ENCODE measurements at regions not wholly inside any gene's neighbourhood (a gene's known extent, or its start where the extent isn't known, plus 50 kb on each side); places are given as distances from the start of the nearest gene placed in this dataset.

DNA sequence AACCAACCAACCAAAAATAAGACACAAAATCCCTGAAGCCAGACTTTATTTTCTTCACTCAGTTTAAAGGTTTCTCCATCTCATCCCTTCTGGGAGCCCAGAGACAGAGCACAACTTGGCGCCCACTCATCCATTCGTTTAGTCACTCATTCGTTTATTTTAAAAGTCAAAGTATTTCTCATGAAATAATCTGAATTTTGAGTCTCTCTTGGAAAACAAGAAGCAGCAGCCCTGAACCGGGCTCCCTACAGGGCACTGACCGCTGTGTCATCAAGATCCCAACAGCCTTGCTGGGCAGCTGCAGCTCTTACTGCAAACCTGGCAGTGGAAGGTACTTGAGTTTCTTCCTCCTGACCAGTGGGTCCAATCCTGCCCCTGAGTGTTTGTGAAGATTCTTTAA lies 171.6 kb downstream of the THBS2 start:
- Histone ChIP-seq H3K4me1 (ENCODE audit: control insufficient read depth in 1 of 2, insufficient read depth in 1 of 2, low read depth in 1 of 2, low read length in 1 of 2) (no peaks in the 10 kb centered on the region), H3K27ac (no peak overlapping the region), H3K4me3 (ENCODE audit: low read depth in 1 of 2, low read length in 1 of 2) (no peak overlapping the region), H3K9me3 (no peaks in the 10 kb centered on the region), H3K27me3 (no peaks in the 10 kb centered on the region), H3K36me3 (no peaks in the 10 kb centered on the region)
- TF ChIP-seq, protein P1, sequence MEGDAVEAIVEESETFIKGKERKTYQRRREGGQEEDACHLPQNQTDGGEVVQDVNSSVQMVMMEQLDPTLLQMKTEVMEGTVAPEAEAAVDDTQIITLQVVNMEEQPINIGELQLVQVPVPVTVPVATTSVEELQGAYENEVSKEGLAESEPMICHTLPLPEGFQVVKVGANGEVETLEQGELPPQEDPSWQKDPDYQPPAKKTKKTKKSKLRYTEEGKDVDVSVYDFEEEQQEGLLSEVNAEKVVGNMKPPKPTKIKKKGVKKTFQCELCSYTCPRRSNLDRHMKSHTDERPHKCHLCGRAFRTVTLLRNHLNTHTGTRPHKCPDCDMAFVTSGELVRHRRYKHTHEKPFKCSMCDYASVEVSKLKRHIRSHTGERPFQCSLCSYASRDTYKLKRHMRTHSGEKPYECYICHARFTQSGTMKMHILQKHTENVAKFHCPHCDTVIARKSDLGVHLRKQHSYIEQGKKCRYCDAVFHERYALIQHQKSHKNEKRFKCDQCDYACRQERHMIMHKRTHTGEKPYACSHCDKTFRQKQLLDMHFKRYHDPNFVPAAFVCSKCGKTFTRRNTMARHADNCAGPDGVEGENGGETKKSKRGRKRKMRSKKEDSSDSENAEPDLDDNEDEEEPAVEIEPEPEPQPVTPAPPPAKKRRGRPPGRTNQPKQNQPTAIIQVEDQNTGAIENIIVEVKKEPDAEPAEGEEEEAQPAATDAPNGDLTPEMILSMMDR (IDR thresholded peaks at IDR 0.05), result no peak

DNA sequence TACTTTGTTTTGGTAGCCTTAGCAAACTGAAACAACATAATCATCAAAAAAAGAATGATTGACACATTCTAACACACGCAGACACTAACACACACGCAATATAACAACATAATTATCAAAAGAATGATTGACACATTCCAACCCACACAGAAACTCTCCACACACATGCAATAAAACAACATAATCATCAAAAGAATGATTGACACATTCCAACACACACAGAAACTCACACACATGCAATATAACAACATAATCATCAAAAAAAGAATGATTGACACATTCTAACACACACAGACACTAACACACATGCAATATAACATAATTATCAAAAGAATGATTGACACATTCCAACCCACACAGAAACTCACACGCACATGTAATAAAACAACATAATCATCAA lies 172.4 kb downstream of the THBS2 start:
- Histone ChIP-seq H3K4me1 (ENCODE audit: control insufficient read depth in 1 of 2, insufficient read depth in 1 of 2, low read depth in 1 of 2, low read length in 1 of 2) (no peaks in the 10 kb centered on the region), H3K4me3 (ENCODE audit: low read depth in 1 of 2, low read length in 1 of 2) (no peak overlapping the region), H3K27me3 (no peaks in the 10 kb centered on the region), H3K27ac (no peak overlapping the region), H3K9me3 (no peaks in the 10 kb centered on the region), H3K36me3 (no peaks in the 10 kb centered on the region)
- TF ChIP-seq, protein P1 (IDR thresholded peaks at IDR 0.05), result no peak

DNA sequence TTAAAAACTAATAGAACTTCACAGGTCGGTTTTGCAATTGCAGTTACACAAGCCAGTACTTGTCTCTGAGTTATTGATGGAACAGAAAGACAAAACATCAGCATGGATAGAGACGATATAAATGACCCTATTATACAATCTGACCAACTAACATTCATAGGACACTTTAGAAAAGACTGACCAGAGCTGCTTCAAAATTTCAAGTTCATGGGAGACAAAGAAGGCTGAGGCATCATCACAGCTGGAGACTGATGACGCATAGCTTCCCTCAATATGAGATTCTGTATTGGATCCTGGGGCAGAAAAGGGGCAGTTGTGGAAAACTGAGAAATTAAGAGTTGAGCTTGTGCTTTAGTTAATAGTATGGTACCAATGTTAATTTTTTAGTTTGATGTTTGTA lies 174.0 kb downstream of the THBS2 start:
- Histone ChIP-seq H3K4me3 (ENCODE audit: low read depth in 1 of 2, low read length in 1 of 2) (no peak overlapping the region), H3K27me3 (no peaks in the 10 kb centered on the region), H3K27ac (no peak overlapping the region), H3K9me3 (no peaks in the 10 kb centered on the region), H3K36me3 (no peaks in the 10 kb centered on the region), H3K4me1 (ENCODE audit: control insufficient read depth in 1 of 2, insufficient read depth in 1 of 2, low read depth in 1 of 2, low read length in 1 of 2) (no peaks in the 10 kb centered on the region)
- TF ChIP-seq, protein P1 (IDR thresholded peaks at IDR 0.05), result no peak

DNA sequence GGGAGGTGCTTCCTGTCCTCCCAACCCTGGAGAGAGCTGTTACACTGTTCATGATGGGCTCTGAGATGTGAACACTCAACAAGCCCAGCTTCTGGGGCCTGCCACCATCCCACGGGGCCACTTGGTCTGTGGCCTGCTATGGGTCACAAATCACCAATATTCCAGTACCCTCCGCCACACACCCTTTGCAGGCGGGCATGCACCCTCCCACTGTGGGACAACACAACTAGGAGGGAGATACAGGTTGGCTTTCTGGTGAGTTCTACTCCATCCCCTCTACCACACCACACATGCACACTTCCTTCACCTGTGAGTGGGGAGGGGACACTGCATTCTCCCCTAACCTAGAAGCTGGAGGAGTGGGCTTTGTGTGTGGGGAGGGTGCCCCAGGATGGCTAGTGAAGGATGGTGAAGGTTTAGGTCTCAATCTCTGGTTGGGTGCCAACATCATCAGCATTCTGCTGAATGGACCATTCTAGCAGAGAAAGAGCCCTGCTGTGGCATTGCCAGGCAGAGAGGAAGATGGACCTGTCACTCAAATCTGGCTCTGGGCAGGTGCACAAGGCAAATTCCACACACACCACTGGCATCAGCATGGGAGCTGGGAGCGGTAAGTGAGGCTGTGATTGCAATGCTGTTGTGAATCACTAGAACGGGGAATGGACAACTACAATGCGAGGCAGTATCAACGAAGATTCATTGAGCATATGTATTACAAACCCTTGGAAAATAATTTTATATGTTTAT lies 175.1 kb downstream of the THBS2 start:
- TF ChIP-seq, protein P1 (IDR thresholded peaks at IDR 0.05), result no peak

DNA sequence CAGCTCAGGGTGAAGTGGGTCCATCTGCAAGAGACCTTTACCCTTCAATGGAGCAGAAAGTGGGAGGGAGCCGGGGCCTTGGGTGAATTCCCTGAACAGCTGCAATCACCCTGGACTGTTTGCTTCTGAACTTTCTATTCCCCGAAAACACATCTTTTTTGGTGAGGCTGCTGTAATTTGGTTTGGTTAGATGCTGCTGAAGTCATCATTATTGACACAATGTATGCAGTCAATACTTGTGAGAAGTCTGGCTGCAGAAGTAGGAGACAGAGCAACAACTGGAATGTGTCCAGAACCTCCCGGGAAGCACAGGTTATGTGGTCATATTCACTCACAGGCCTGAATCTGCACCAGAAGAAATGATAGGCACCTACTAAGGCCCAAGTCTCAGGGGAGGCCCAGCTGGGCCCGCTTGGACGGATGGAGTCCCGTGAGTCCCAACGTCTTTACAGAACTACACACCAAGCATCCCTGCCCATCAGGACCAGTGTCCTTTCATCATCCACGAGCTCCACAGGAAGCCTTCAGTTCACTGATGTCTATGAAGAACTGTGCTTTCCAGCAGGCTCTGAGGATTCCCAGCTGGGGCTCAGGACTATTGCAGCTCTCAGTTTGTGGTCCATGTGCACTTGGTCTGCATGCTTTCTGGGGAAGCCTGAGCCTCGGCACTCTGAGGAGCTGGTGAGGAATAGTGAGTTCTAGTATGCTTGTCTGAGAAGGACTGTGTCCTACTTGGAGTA lies 177.6 kb downstream of the THBS2 start:
- no peak overlapping the region for H3K27ac ChIP-seq
- no peaks in the 10 kb centered on the region for H3K4me1 ChIP-seq (ENCODE audit: control insufficient read depth in 1 of 2, insufficient read depth in 1 of 2, low read depth in 1 of 2, low read length in 1 of 2)
- H3K27me3 ChIP-seq, result no peaks in the 10 kb centered on the region
- H3K4me3 ChIP-seq (ENCODE audit: low read depth in 1 of 2, low read length in 1 of 2), result no peak overlapping the region
- no peaks in the 10 kb centered on the region for H3K36me3 ChIP-seq
- TF ChIP-seq, protein P1 (IDR thresholded peaks at IDR 0.05), result no peak
- H3K9me3 ChIP-seq, result no peaks in the 10 kb centered on the region

More for the DNA sequence above, 175.1 kb downstream of the THBS2 start:
- Histone ChIP-seq H3K4me3 (ENCODE audit: low read depth in 1 of 2, low read length in 1 of 2) (no peak overlapping the region), H3K27me3 (no peaks in the 10 kb centered on the region), H3K9me3 (no peaks in the 10 kb centered on the region), H3K27ac (no peak overlapping the region), H3K36me3 (no peaks in the 10 kb centered on the region), H3K4me1 (ENCODE audit: control insufficient read depth in 1 of 2, insufficient read depth in 1 of 2, low read depth in 1 of 2, low read length in 1 of 2) (no peaks in the 10 kb centered on the region)

All from neutrophil (primary cell).